HEK293T (cell line): ENCODE measurements at regions not wholly inside any gene's neighbourhood (a gene's known extent, or its start where the extent isn't known, plus 50 kb on each side); places are given as distances from the start of the nearest gene placed in this dataset.

Source experiments
- CTCF ChIA-PET: fragments of 350-600 bp; formaldehyde crosslinking; extraction: SDS; loops from one replicate; lab custom pipeline; 2021; ENCODE audit warnings: antibody characterized with exemption, inconsistent platforms; lab: Yijun Ruan, JAX
- POLR2A ChIA-PET: fragments of 350-600 bp; formaldehyde crosslinking; extraction: SDS; loops from one replicate; lab custom pipeline; 2020; ENCODE audit warnings: antibody characterized with exemption, inconsistent platforms; lab: Yijun Ruan, JAX
- DNase-seq: peaks from one replicate; pipeline ENCODE4 v3.0.0; 2012; ENCODE audit warnings: mixed read lengths; ENCODE audit errors: extremely low spot score
- ARNT ChIP-seq: fragments of 450-650 bp; IDR thresholded peaks from 2 replicates; pipeline ENCODE4 v1.6.1; 2017; ENCODE audit warnings: mild to moderate bottlenecking
- BHLHE40 ChIP-seq: fragments of 450-650 bp; IDR thresholded peaks from 2 replicates; pipeline ENCODE4 v1.6.1; 2016; ENCODE audit warnings: mild to moderate bottlenecking, moderate library complexity, borderline replicate concordance
- CTBP1 ChIP-seq: fragments of 450-650 bp; IDR thresholded peaks from 2 replicates; pipeline ENCODE4 v1.6.1; 2016; ENCODE audit warnings: borderline replicate concordance
- ELF4 ChIP-seq: fragments of 450-650 bp; IDR thresholded peaks from 2 replicates; pipeline ENCODE4 v1.6.1; 2017; ENCODE audit warnings: antibody characterized with exemption
- FOXA1 ChIP-seq: fragments of 450-650 bp; IDR thresholded peaks from 2 replicates; pipeline ENCODE4 v1.6.1; 2016; ENCODE audit warnings: mild to moderate bottlenecking
- FOXK2 ChIP-seq: fragments of 450-650 bp; IDR thresholded peaks from 2 replicates; pipeline ENCODE4 v1.6.1; 2016; ENCODE audit warnings: mild to moderate bottlenecking
- FOXM1 ChIP-seq: fragments of 450-650 bp; IDR thresholded peaks from 2 replicates; pipeline ENCODE4 v1.6.1; 2017; ENCODE audit warnings: mild to moderate bottlenecking, borderline replicate concordance
- HDGF ChIP-seq: fragments of 450-650 bp; IDR thresholded peaks from 2 replicates; pipeline ENCODE4 v1.6.1; 2017; ENCODE audit warnings: antibody characterized with exemption, borderline replicate concordance
- L3MBTL2 ChIP-seq: fragments of 450-650 bp; conservative IDR thresholded peaks from 2 replicates; pipeline ENCODE4 v1.6.1; 2016; ENCODE audit warnings: mild to moderate bottlenecking
- LEF1 ChIP-seq: fragments of 450-650 bp; IDR thresholded peaks from 2 replicates; pipeline ENCODE4 v1.6.1; 2017; ENCODE audit warnings: mild to moderate bottlenecking, borderline replicate concordance
- NFRKB ChIP-seq: fragments of 450-650 bp; IDR thresholded peaks from 2 replicates; pipeline ENCODE4 v1.6.1; 2016; ENCODE audit warnings: mild to moderate bottlenecking, moderate library complexity
- PKNOX1 ChIP-seq: fragments of 450-650 bp; IDR thresholded peaks from 2 replicates; pipeline ENCODE4 v1.6.1; 2016
- SP1 ChIP-seq: fragments of 450-650 bp; IDR thresholded peaks from 2 replicates; pipeline ENCODE4 v1.6.1; 2017
- SUZ12 ChIP-seq: fragments of 450-650 bp; IDR thresholded peaks from 2 replicates; pipeline ENCODE4 v1.6.1; 2016; ENCODE audit warnings: mild to moderate bottlenecking
- ZNF384 ChIP-seq: fragments of 450-650 bp; IDR thresholded peaks from 2 replicates; pipeline ENCODE4 v1.6.1; 2016

GRCh38 chr2:12076810-12077209 lies 330.4 kb downstream of the LPIN1 start:
- DNase-seq = no peak
- POLR2A ChIA-PET = no interaction called here
- CTCF ChIA-PET = no interaction called here
- TF ChIP-seq ELF4 = no peak
- no peak for TF ChIP-seq LEF1
- TF ChIP-seq FOXM1 = no peak
- no peak for TF ChIP-seq NFRKB
- no peak for TF ChIP-seq SP1
- no peak for TF ChIP-seq PKNOX1
- TF ChIP-seq CTBP1 = no peak
- no peak for TF ChIP-seq FOXK2
- TF ChIP-seq SUZ12 = no peak
- no peak for TF ChIP-seq FOXA1
- no peak for TF ChIP-seq ARNT
- TF ChIP-seq ZNF384 = no peak
- no peak for TF ChIP-seq L3MBTL2

- no peak for DNase-seq
- ChIA-PET POLR2A (no interaction called here), CTCF (no interaction called here)
- no peak for TF ChIP-seq FOXM1
- TF ChIP-seq PKNOX1 = no peak
- TF ChIP-seq FOXA1 = no peak
- TF ChIP-seq ARNT = no peak
- no peak for TF ChIP-seq HDGF
- no peak for TF ChIP-seq LEF1
- no peak for TF ChIP-seq NFRKB
These were observed 333.9 kb downstream of the LPIN1 start for GRCh38 chr2:12080360-12080759.

- 0 out of 2 replicates have a peak, but pooled peaks have one; percentile 33 for TF ChIP-seq PKNOX1
- no peak for TF ChIP-seq CTBP1
- DNase-seq = no peak
- CTCF ChIA-PET = no interaction called here
- POLR2A ChIA-PET = no interaction called here
These were observed 335.2 kb downstream of the LPIN1 start for GRCh38 chr2:12081481-12082210.

GRCh38 chr2:12083081-12083581 lies 336.7 kb downstream of the LPIN1 start:
- ChIA-PET CTCF (no interaction called here), POLR2A (no interaction called here)
- TF ChIP-seq L3MBTL2 (no peak), BHLHE40 (no peak), ARNT (no peak), LEF1 (no peak), NFRKB (no peak), ELF4 (no peak), ZNF384 (no peak), FOXK2 (no peak), FOXM1 (no peak), SUZ12 (no peak), FOXA1 (no peak), HDGF (no peak)
- no peak for DNase-seq

GRCh38 chr2:12083713-12084419 lies 337.4 kb downstream of the LPIN1 start:
- TF ChIP-seq SP1 (no peak), FOXK2 (no peak), CTBP1 (no peak), L3MBTL2 (no peak), FOXA1 (no peak), NFRKB (no peak)
- no peak for DNase-seq
- ChIA-PET POLR2A (no interaction called here), CTCF (no interaction called here)

- TF ChIP-seq ELF4 (no peak), FOXM1 (no peak), SP1 (no peak), L3MBTL2 (no peak), FOXA1 (no peak), FOXK2 (no peak)
- ChIA-PET CTCF (no interaction called here), POLR2A (no interaction called here)
- no peak for DNase-seq
These were observed 340.7 kb downstream of the LPIN1 start for GRCh38 chr2:12087175-12087574.
